GM19035 (cell line): ENCODE measurements at regions not wholly inside any gene's neighbourhood (a gene's known extent, or its start where the extent isn't known, plus 50 kb on each side); places are given as distances from the start of the nearest gene placed in this dataset.
A peak's percentile ranks its signal among the peaks of the same experiment; 100 is the strongest.
"Not testable (repeated sequence)": the region's sequence is repeated elsewhere in the genome, so short reads cannot be mapped to it uniquely, and the experiment has no call there.

Experiments used
- ATAC-seq: cut with Tn5 transposase; IDR thresholded peaks from one replicate; pipeline ENCODE4 v1.9.1; 2021; ENCODE audit not compliant: unreplicated experiment

DNA sequence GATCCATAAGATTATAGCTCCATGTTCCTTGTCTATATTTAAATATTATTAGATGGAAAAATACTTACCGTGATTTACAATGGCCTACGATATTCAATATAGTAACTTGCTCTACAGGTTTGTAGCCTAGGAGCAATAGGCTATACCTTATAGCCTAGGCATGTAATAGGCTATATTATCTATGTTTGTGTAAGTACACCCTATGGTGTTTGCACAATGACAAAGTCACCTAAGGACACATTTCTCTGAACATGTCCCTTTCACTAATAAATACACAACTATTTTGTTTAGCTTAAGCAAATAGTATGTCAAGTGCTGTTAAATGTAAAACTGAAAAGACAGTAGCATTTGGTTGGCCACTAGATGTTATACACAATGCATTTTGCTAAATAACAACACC is 248.9 kb upstream of the ADGRL4 start:
- ATAC-seq, result no peak

DNA sequence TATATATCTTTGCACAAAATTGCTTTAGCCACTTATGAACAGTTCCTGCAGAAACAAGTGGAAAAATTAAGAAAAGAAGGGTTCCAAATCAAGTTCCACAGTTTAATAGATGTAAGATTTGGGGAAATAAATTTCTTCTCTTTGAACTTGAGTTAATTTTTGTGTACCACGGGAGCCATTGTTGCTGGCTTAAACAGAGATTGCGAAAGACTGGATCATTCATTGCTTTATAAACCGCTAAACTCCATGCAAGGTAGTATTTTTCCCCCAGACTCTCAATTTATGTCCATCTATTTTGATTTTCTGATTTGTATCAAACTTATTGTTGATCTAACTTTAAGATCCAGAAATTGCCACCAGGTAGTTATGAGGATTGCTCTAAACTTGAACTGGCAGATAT is 246.1 kb upstream of the ADGRL4 start:
- ATAC-seq, result no peak

GRCh38 chr1:79239840-79240239 is 233.3 kb upstream of the ADGRL4 start:
- no peak for ATAC-seq

GRCh38 chr1:79235301-79236002 is 228.9 kb upstream of the ADGRL4 start:
- no peak for ATAC-seq

DNA sequence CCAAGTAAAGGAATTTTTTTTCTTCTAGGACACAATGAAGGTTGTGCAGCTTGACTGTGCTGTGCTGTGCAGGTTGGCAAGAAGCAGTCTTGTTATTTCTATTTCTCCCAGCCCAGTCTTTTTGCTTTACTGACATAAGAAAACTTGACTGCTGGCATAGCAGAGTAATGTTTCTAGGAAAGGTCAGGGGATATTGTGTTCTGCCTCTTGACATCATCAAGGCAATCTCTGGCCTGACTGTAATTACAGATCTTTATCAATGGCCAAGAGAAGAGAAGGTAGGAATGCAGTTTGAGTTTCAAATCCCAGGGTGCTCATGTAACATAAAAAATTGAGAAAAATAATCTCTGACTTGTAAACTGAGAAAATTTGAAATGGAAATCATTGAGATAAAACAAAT is 226.3 kb upstream of the ADGRL4 start:
- no peak for ATAC-seq

- not testable (repeated sequence) for ATAC-seq
Observed at GRCh38 chr1:79230751-79231150, 224.2 kb upstream of the ADGRL4 start.

DNA sequence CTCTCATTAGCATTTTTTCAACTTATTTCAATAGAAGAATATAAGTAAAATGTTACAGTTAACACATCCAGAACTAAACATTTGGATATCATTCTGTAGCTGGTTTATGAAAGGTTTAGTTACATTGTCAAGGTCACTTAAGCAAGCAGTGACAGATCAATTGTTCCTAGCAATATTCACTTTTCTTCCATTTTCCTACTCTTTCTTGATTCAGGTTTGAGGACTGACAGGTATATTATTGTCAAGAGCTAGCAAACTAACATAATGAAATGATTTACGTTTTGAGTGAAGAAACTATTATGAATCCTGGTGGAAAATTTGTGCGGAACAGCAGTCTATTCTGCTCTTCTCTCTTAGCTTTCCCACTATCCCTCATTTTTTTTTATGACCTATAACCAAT is 220.4 kb upstream of the ADGRL4 start:
- ATAC-seq, result no peak

- no peak for ATAC-seq
Observed at GRCh38 chr1:79224537-79224936, 218.0 kb upstream of the ADGRL4 start.

GRCh38 chr1:79220509-79220908 is 214.0 kb upstream of the ADGRL4 start:
- ATAC-seq, result no peak

DNA sequence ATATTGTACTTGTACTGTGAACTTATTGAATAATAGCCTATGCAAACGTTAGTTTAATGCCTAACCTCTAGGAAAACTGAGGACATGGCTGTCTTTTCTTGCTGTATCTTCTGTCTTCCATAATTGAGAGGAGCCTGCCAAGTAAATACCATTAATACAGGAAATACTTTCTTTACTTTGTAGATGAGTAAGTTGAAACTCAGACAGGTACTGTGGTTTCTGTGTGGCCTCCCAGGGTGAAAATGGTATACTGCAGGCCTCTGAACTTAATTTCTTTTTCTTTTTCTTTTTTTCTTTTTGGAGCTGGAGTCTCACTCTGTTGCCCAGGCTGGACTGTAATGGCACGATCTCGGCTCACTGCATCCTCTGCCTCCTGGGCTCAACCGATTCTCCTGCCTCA is 208.8 kb upstream of the ADGRL4 start:
- no peak for ATAC-seq

DNA sequence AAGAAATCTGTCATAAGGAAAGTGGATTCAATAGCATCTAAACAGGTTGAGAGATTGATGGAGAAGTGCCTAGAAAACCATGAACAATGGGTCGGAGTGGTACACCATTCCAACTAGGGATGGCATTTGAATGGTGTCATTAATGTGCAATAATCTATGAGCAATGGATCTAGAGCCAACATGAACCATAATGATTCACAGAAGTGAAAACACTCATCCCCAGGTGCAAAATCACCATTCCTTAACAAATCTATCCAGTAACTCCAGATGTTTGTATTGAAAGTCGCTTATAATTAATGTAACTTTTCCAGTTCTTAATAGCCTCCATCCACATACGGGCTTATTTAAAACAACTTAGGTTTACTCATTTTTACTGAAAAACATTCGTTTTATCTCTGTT is 201.3 kb upstream of the ADGRL4 start:
- ATAC-seq, result no peak

- no peak for ATAC-seq
Observed at GRCh38 chr1:79207331-79207730, 200.8 kb upstream of the ADGRL4 start.

GRCh38 chr1:79204779-79205479 is 198.4 kb upstream of the ADGRL4 start:
- no peak for ATAC-seq

GRCh38 chr1:79198832-79199231 is 192.3 kb upstream of the ADGRL4 start:
- no peak for ATAC-seq

GRCh38 chr1:79197421-79197820 is 190.9 kb upstream of the ADGRL4 start:
- ATAC-seq, result no peak

DNA sequence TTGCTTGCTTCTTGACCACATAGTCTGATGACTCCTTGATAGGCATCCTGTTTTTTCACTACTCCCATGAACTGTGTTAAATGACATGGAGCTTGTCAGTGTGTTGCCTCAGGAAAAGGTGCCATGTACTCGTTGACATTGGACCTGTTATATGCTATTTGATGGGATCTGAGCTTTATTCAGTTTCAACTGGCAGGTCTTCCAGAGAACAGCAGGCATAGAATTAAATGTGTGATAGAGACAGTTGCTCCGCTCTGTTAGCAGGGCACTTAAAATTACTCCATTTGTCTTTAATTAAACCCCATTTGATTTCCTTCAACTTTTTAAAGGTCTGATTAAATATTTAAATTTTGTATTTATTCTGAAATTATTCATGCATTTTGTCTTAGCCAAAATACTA is 189.7 kb upstream of the ADGRL4 start:
- ATAC-seq, result no peak

DNA sequence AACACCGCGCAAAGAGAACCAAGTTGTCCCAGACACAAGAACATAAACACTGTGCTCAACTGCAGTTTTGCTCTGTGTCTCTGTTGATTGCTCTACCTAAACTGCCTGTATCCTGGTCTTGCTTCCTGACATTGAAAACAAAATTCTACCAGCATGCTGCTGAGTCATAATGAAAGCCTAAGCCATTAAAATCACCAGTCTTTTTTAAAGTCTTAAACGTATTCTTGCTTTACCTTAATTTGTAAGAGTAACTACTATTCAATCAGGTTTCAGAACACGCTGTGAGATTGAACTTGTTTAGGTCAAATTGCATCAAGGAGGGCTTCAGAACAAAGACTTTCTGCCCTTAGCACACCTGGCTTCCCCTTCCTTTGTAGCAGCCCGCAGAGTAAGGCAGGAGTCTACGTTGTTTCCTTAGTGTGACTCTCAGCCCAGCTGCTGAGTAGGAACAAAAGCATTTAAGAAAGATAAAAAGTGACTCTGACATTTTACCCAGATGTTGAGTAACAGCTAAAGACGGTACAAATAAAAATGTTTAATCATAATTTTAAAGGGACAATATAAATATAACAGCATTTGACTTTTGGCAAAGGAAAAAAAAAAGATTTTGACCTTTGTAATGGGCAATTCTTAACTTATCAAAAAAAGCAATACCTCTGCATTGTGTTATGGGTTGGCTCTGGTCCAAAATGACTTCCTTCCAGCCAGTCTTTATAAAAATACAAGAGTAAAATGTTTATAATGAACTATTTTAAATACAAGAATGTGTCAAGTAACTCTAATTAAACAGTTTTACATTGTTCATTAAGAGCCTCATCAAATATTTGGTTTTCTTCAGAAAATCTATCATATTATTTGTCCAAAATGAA is 186.9 kb upstream of the ADGRL4 start:
- ATAC-seq, result peak; percentile 50

- ATAC-seq, result peak; percentile 37
Observed at GRCh38 chr1:79190074-79190473, 183.5 kb upstream of the ADGRL4 start.

- ATAC-seq, result no peak
Observed at GRCh38 chr1:79188337-79188736, 181.8 kb upstream of the ADGRL4 start.

DNA sequence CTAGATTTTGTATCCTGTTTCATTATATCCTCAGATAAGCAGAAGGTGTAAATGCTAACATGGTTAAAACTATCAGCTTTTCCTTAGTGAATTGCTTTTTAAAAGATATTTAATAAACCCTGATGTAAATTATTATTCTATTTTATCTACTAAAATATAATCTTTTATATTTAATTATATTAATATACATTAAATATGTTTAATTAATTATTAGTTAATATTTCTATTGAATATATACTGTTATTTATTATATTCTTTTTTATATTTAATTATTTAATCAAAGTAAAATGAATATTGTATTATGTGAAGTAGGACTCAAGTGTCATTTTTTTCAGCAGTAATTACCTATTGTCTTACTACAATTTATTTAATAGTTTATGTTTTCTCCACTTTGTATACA is 179.7 kb upstream of the ADGRL4 start:
- no peak for ATAC-seq

DNA sequence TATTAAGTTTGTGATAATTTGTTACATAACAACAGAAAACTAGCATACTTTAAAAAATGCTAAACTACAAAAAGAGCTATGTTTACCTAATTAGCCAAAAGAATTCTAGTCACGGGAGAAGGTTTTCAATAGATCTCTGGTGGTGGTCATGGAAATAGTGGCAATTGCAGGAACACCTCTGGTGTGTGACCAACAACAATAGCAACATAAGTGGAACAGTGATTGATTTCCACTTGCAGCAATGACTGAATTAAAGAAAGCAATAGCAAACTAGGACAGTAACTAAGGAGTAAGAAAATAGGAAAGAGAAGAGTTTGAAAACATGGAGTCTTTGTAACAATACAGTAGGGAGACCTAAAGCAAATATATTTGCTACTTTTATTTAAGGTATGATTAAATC is 171.3 kb upstream of the ADGRL4 start:
- ATAC-seq, result no peak

DNA sequence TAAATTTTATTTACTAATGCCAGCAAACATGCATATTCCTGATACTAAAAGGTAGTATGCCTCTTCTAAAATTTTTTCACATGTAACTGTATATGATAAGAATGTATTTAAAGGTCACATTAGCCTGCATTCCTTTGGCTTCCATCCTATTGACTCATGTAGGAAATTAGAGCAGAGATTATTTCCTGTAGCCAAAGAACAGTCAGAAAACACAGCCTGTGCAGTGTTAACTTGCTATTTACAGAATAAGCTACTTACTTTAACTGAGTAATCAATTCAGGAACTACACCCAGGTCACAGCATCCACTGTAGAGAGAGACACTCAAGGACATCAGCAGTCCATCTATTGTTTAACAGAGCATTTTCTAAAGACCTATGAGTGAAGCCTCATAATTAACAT is 154.5 kb upstream of the ADGRL4 start:
- no peak for ATAC-seq
